DMS153 (cell line): ENCODE measurements at regions not wholly inside any gene's neighbourhood (a gene's known extent, or its start where the extent isn't known, plus 50 kb on each side); places are given as distances from the start of the nearest gene placed in this dataset.
"Not testable (repeated sequence)": the region's sequence is repeated elsewhere in the genome, so short reads cannot be mapped to it uniquely, and the experiment has no call there.

Source experiments
- DNase-seq: peaks from one replicate; lab custom pipeline; 2025; lab: John Stamatoyannopoulos, UW

GRCh38 chr12:89775063-89775985 lies 66.7 kb upstream of the ATP2B1 start:
- DNase-seq, result no peak

DNA sequence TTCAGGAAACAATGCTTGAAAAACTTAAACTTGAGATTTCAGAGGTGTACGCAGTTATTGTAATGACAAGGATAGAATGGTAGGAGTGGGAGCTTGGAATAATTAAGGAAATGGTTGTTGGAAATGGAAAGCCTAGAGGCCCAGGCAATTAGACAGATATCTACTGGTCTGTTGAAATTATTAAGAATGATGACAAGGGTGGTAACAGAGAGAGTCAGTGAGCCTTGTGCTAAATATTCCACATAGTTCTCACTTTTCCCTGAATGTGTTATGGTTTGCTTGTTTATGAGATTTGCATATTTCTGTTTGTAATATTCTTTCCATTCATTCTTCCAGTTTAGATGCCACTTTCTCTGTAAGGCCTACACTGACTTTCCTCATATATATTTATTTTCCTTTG lies 66.0 kb upstream of the ATP2B1 start:
- DNase-seq, result no peak

GRCh38 chr12:89770391-89770790 lies 61.8 kb upstream of the ATP2B1 start:
- no peak for DNase-seq

DNA sequence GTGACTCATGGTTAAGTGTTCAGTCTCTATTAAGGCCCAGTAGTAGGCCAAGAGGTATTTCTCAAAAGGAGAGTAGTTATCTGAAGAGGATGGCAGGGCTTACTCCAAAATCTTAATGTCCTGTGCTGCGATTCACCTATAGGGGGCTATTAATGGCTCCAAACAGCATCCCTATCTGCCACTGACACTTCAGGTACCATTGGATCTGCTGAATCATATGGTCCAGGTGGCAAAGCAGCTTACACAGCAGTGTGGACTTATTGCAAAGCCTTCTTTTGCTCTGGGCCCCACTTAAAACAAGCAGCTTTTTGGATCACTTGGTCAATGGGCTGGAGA lies 60.8 kb upstream of the ATP2B1 start:
- no peak for DNase-seq

- no peak for DNase-seq
These were observed 60.2 kb upstream of the ATP2B1 start for GRCh38 chr12:89768586-89769482.

DNA sequence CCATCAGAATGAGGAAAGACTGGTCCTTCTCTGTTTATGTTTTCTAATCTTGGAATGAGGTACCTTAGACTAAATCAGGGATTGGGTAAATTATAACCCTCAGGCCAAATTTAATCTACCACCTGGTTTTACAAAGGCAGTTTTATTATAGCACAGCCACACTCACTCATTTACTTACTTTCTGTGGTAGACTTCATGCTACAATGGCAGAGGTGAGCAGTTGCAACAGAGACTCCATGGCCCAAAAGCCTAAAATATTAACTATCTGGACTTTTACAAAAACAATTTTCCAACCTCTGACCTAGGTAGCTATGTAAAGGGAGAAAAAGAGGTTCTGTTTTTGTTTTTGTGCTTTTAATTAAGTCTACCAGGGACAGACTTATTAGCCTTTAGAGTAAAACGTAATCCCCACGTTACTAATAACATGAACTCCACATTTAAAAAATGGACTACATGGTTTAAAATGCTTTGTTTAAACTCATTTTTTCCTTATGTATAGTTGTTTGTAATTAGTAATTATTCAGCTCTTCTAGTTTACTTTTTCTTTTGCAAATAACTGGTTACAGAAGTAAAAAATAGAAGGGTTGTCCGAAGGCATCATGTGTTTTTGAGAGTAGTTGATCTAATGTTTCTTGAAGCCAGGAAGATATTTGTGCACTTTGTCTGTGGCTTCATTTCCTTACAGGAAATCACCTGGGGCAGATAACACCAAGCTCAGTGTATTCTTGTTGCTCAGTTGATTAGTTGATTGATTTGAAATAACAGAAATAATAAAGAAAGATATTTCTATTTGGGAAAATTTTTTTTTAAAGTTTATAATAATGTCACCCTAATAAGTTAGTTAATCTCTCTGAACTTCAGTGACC lies 57.6 kb upstream of the ATP2B1 start:
- DNase-seq, result no peak

GRCh38 chr12:89764164-89764563 lies 55.5 kb upstream of the ATP2B1 start:
- DNase-seq, result not testable (repeated sequence)

DNA sequence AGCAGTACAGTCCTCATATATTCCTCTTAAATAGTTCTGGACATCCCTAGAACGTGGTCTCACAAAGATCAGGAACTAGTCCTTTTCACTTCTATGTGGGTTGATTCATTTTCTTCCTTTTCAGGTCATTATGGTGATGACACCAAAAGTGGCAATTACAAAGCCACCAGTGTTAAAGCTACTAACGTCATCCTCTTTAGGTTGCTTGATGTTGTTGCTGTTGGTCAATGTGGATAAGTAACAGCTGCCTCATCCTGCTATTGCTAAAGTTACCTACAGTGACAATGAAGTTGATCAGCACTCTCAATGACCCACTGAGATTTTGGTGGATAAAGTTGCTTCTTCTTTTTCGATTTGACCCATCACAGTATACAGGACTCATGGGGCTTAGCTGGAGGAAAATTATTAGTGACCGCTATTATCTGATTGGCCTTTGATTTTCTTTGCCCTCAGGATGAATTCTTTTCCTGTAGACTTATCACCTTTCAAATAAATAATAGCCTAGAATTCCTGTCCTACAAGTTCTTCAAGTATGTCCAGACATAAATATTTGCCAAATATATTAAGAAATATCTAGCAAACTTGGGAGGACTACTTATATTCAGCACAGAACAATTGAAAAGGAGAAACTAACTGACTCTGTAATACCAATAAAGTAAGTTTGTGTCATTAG lies 54.0 kb upstream of the ATP2B1 start:
- no peak for DNase-seq

DNA sequence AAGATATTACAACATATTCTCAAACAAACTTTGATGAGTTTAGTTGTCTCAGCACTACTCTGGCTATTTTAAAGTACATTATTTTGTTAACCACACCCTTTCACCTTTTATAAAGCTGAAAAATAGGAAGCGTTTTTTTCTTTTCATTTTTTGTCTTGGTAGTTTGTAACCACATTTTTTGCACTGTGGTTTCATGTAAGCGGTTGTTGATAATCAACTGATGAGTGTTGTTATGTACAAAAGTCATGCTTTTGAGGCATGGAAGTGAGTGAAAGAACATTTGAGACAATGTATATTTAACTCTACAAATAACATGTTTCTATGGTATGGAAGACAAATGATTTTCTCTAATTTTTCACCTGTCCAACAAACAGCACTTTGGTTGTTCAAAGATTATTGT lies 52.1 kb upstream of the ATP2B1 start:
- DNase-seq, result no peak
